Stimulated activated CD4-positive, alpha-beta T cell treated with anti-CD3 and anti-CD28 coated beads, TNF-alpha, amount 100 ng/mL, for 48 hours (primary cell): ENCODE measurements at regions not wholly inside any gene's neighbourhood (a gene's known extent, or its start where the extent isn't known, plus 50 kb on each side); places are given as distances from the start of the nearest gene placed in this dataset.

Experiments used
- DNase-seq, 3 donors: peaks; one replicate each; pipeline ENCODE4 v3.0.0-alpha.2; 2020; ENCODE audit warnings: low read depth in 3 of 3

DNA sequence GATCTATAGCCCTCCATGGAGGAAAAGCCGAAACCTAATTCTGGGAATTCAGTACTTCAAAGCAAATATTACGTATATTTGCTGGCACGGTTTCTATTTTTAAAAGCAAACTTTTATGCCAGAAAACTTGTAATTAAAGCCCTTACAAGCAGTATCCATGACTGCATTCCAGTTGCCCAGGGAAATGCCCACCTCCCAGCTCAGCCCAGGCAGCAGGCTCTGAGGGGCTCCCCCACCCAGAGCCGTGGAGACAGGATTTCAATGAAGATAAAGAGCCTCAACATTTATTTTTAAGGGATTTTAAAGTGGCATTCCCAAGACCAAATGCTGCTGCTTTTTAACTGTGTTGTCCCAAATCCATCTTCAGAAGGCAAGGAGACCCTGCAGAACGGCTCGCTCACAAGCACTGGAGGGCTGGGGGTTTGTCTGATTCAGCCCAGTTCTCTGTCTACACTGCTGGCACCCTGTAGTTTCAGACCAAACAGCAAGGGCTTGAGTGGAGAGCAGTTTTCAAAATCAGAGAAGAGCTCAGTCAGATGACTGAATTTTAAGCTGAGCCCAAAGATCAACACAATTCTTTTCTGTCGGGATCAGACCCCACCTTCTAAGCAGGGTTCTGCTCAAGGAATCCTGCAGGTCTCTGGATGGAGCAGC, 105.1 kb downstream of the KCNF1 start:
- no peak for DNase-seq

- DNase-seq, result no peak
Measured at GRCh38 chr2:11017921-11018320, 106.2 kb downstream of the KCNF1 start.

DNA sequence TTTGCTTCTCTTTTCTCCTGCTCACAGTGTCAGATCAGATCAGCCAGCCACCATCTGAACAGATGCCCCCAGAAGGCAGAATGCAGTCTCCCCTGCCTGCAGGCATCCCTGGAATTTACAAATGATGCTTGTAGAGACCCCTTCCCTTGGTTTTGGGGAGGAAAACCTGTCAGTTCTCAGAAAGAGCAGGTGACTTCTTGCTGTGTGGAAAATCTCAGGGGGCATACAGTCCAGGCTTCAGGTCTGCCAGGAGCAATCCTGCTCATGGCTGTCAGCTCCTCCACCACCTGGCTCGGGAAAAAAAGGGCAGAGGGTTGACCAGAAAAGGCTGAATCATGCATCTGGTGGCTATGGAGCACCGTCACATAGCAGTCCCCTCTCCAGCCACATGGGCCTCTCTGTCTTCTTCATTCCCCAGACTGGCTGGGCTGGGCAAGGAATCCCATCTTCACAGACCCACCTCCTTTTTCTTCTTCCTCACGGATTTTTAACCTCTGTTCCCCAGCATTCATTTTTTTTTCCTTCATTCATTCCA, 107.0 kb downstream of the KCNF1 start:
- DNase-seq, result no peak

DNA sequence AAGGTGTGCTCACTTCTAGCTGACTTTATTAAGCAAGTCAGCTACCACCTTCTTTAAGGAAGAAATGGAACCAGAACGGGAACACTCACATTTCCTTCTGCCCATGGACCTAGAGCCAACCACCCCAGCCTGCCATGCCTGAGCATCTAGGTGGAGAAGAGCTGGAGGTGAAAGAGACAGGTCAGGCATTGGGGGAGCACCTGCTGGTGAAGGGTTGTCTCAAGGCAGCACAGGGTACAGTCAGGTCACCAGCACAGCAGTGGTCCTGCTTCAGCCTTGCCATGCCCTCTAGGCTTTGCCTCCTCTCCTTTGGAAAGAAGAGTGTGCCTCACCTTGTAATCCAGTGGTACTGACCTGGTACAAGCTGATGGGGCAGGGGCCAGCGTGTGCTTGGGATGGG, 107.9 kb downstream of the KCNF1 start:
- DNase-seq, result no peak

GRCh38 chr2:11022064-11022463, 110.3 kb downstream of the KCNF1 start:
- DNase-seq, result no peak

DNA sequence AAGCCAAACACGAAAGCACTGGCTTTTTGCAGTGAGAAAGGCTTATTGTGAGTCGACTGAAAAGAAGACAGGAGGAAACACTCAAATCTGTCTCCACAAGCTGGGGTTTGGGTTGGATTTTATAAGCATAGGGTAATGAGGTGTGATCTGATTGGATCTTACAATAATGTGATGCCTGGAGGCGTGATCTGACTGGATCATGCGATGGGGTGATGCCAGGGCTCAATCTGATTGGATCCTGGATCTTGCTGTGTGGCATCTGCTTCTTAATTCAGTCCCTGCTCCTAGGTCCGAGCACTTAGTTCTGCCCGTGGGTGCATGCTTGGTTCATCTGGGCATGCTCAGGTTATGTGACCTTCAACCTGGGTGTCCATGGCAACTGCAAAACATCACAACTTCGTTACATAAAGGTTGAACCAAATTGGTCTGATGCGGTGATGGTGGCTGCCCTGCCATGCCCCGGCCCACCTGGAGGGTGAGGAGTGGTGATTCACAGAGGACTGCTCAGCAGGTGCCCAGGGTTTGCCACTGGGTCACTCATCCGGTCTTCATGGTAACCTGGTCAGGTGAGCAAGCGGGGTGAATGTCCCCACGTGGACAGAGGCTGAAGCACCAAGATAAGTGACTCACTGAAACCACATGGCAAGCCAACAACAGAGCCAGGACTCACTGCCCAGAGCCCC, 111.0 kb downstream of the KCNF1 start:
- DNase-seq, result no peak

DNA sequence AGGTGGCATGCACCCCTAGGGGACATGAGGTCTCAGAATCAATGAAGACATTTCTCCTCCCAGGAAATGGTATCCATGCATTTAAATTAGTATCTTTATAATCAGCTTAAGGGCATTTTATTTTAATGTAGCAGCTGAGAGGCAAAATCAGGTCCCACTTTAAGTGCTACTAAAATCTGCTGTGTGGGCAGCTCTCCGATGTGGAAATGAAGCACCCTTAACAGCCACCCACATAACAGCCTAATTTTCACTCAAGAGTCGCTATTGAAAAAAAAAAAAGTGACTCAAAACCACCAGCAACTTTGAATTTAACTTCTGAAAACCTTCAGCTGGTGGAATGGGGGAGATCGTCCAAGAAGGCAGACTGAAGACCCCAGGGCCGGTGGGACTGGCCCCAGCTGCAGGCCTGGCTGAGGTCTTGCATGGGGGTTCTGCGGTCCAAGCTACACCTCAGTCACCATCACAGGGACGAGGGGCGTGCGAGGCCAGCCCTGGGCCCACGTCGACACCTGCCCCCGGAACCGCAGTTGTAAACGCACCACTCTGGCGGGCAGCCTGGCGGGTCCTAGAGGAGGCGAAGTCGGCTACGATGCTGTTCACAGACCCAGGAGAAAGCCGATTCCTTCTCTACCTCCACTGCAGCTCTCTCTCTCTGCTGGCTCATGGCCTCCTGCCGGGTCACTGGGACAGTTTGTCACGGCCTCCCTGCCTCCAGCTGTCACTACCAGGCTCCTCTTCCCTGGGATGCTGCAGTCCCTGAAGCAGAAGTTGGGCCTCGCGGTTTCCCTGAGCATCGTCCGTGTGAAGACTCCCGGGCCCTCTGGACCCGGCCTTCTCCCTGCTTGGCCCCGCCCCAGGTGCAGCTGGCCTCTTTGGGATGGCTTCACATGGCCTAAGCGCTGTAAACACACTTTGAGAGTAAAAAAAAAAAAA, 111.9 kb downstream of the KCNF1 start:
- DNase-seq, result no peak

GRCh38 chr2:11024259-11024645, 112.5 kb downstream of the KCNF1 start:
- DNase-seq, result no peak

DNA sequence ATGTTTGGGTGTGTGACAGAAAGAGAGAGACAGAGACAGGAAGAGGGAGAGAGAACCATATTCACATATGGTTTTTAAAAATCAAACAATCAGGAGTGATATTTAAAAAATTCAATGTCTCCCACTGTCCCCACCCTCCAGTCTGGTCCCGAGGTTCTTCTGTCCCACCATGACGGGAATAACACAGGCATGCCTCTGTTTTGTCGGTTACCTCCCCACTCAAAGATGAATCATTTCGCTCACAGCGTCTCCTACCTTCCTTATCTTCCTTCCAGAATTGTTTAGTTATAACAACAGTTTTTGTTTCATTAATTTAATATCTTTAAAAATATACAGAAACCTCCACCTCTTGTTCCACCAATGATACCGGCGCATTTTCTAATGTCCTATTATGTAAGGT, 113.0 kb downstream of the KCNF1 start:
- DNase-seq, result no peak

- no peak for DNase-seq
Measured at GRCh38 chr2:11026286-11026921, 114.7 kb downstream of the KCNF1 start.

DNA sequence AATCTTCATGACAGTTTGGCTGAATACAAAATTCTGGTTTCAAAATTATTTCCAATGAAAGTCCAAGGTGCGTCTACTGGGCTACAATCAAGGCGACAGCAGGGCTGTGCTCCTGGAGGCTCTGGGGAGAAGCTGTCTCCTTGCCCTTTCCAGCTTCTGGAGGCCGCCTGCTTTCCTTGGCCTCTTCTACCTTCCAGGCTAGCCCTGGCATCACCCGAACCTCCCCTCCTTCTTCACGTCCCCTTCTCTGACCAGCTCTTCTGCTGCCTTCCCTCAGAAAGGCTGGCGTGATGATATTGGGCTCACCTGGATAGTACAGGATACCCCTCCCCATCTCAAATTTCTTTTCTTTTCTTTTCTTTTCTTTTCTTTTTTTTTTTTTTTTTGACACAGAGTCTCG, 115.5 kb downstream of the KCNF1 start:
- no peak for DNase-seq

GRCh38 chr2:11028407-11028916, 116.7 kb downstream of the KCNF1 start:
- no peak for DNase-seq

DNA sequence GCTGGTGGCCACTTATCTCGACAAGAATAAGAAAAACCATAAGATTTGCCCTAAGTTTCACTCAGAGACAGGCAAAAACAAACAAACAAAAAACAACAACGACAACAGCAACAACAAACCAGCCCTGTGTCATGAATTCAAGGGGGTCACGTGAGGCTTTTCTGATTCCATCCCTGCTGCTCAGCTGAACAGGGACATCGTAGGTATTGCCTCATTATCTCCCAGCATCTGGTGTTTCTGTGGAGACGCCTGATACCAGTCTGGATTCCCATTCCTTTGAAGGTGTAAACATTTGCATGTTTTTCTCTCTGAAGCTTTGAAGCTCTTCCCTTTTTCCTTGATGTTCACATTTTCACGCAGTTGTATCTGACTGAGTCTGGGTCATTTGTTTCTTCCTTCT, 117.4 kb downstream of the KCNF1 start:
- no peak for DNase-seq

DNA sequence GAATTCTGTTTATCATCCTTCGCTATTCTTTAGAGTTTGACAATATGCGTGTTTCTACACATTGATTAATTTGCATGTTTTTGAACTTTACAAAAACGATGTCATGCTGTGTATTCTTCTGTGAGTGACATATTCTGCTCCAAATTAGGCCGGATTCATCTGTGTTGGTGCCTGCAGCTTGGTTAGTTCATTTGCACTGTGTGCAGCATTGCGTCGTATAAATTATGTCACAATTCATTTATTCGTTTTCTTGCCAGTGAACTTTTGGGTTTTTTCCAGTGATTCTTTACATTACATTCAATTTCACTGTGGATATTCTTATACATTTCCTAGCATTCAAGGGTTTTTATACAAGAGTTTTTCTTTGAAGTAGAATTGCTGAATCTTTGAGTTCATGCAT, 118.3 kb downstream of the KCNF1 start:
- no peak for DNase-seq

GRCh38 chr2:11030909-11031308, 119.2 kb downstream of the KCNF1 start:
- no peak for DNase-seq

GRCh38 chr2:11031876-11032275, 120.1 kb downstream of the KCNF1 start:
- DNase-seq, result no peak

DNA sequence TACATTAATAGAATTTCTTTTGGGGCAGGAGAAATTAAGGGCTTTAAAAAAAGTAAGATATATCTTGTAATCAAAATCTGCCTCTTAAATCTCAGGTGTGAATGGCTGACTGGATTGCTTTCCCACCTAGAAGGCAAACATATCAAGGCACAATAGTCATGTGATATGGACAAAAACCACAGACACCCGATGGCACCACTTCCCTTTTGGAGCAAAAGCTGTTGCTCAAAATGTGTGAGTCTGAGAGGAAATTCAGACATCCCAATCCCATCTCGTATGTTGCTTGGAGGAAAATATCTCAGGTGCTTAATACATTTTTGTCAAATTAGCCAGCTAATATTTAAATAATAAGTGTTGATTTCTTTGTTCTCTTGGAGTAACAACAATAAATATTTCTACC, 120.7 kb downstream of the KCNF1 start:
- DNase-seq, result no peak

- no peak for DNase-seq
Measured at GRCh38 chr2:11033114-11033513, 121.4 kb downstream of the KCNF1 start.

DNA sequence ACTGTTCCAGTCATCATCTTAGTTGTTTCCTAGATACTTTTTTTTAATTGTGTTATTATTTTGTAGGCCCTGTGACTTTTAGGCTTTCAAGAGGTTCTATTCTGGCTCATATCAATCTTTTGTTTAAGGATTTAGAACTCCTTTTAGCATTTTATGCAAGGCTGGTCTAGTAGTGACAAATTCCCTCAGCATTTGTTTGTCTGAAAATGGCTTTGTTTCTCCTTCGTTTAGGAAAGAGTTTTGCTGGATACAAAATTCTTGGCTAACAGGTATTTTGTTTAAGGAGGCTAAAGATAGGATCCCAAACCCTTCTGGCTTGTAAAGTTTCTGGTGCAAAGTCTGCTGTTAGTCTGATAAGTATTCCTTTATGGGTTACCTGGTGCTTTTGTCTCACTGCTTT, 116.6 kb upstream of the SLC66A3 start:
- no peak for DNase-seq

DNA sequence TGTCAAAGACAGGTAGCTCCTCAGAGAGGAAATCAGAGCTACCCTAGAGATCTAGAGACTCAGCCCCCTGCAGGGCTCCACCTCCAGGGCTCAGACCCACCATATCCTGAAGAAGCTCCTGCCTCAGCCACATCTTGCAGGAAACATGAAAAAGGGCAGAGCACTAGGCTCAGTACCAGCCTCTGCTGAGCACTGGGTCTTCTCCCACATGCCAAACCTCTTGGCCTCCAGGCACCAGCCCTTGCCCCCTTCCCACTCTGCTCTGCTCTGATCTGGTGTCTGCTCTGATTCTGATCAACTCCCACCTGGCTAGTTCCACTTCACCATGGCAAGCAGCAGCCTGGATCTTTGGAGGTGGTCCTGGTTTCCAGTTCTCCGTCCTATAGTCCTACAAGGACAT, 114.3 kb upstream of the SLC66A3 start:
- no peak for DNase-seq

DNA sequence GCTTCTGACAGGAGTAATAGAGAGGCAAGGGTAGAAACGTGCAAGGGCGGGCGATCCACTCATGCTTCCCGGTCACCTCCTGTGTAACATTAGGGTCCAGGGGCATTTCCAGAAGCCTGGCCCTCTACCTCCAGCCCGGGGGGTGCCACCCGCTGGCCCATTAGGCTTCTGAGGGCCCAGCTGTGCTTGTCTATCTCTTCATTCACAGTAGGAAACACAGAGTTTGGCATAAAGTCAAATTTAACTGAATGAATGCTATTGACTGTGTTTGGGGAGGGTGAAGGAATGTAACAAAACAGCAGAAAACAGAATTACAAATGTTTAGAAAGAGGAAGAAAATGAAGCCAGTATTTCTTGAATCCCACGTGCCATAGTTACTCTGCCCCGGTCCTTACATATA, 112.4 kb upstream of the SLC66A3 start:
- no peak for DNase-seq

DNA sequence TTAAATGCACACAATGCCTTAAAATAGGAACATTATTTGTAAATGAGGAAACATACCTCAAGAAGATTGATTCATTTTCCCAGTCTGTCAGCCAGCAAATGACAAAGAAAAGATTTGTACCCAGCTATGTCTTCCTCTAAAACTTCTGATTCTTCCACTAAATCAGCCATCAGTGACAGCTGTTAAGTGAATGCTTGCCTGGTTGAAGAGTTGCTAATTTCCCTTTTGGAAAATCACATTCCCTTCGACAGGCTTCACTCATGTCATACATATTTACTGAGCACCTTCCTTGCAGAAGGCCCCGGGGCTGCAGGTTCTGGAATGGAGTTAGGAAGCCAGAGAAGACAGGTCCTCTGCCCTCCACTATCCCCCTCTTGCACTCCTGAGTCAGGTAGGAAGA, 112.0 kb upstream of the SLC66A3 start:
- no peak for DNase-seq
